Endothelial cell of umbilical vein (primary cell): ENCODE measurements at regions not wholly inside any gene's neighbourhood (a gene's known extent, or its start where the extent isn't known, plus 50 kb on each side); places are given as distances from the start of the nearest gene placed in this dataset.

Experiments used
- BruUV-seq: library from RNA; stranded (reverse); fragments of 400-500 nt; replicated peaks from 2 replicates; lab custom pipeline; 2021; lab: Mats Ljungman, UMichigan
- CTCF ChIA-PET: fragments of 300-600, 350-600 bp; sonication (Branson Sonifier 250); formaldehyde crosslinking; loops from one replicate; lab custom pipeline; 2021; ENCODE audit warnings: antibody characterized with exemption, inconsistent platforms; lab: Charles Lee
- POLR2A ChIA-PET: fragments of 300-600, 350-600 bp; sonication (Branson Sonifier 250); formaldehyde crosslinking; loops from one replicate; lab custom pipeline; 2021; ENCODE audit warnings: antibody characterized with exemption, inconsistent platforms; lab: Charles Lee
- DNase-seq: peaks from one replicate; pipeline ENCODE4 v3.0.0-alpha.2; 2011; ENCODE audit warnings: low read depth, low spot score
- FAIRE-seq: peaks from 2 replicates; lab custom pipeline; 2011; peaks lifted over from hg19 to GRCh38; lab: Jason Lieb, UNC
- H2AFZ ChIP-seq: 2 replicates; pipeline ENCODE4 v1.6.0; 2012; ENCODE audit warnings: low read depth, low read length, control low read depth, inconsistent platforms
- H3K27ac ChIP-seq: 2 replicates; pipeline ENCODE4 v1.5.1; 2011; ENCODE audit warnings: low read depth, mild to moderate bottlenecking, control low read depth, low read length, moderate library complexity; ENCODE audit not compliant: insufficient read depth
- H3K27me3 ChIP-seq, 2 experiments: 2 replicates each; pipeline versions ENCODE4 v1.6.0 to v1.6.1; 2011; ENCODE audit warnings: low read length in 2 of 2, mixed read lengths in 1 of 2; ENCODE audit not compliant: control insufficient read depth in 2 of 2, insufficient read depth in 2 of 2
- H3K36me3 ChIP-seq, 2 experiments: 2 replicates in 1 of 2; 3 replicates in 1 of 2; pipeline ENCODE4 v1.5.1; 2011; ENCODE audit warnings: low read length in 2 of 2, mild to moderate bottlenecking in 1 of 2, moderate library complexity in 1 of 2; ENCODE audit not compliant: control insufficient read depth in 2 of 2, insufficient read depth in 2 of 2; ENCODE audit errors: extremely low read depth in 1 of 2
- H3K4me1 ChIP-seq: 3 replicates; pipeline ENCODE4 v1.5.1; 2011; ENCODE audit warnings: mild to moderate bottlenecking, low read length; ENCODE audit not compliant: control insufficient read depth, insufficient read depth; ENCODE audit errors: extremely low read depth
- H3K4me2 ChIP-seq: 2 replicates; pipeline ENCODE4 v1.6.1; 2011; ENCODE audit warnings: low read length, control low read depth, mixed read lengths; ENCODE audit not compliant: insufficient read depth
- H3K4me3 ChIP-seq, 3 experiments: fragments of 200-600 bp in 1 of 3; sonication (generic), shearing (Covaris generic) in 1 of 3; replicated peaks in 1 of 3; 2 replicates each; pipeline ENCODE4 v1.5.1; 2011 to 2016; ENCODE audit warnings: control low read depth in 3 of 3, low read length in 3 of 3, mild to moderate bottlenecking in 2 of 3, inconsistent platforms in 1 of 3, low read depth in 1 of 3, moderate library complexity in 1 of 3; ENCODE audit not compliant: insufficient read depth in 1 of 3
- H3K79me2 ChIP-seq: 2 replicates; pipeline ENCODE4 v1.6.0; 2012; ENCODE audit warnings: low read length, inconsistent platforms; ENCODE audit not compliant: control insufficient read depth, insufficient read depth
- H3K9ac ChIP-seq: replicated peaks from 2 replicates; pipeline ENCODE3; 2011; ENCODE audit warnings: low read length, control low read depth; ENCODE audit not compliant: insufficient read depth; ENCODE audit errors: extremely low read depth
- H3K9me1 ChIP-seq: replicated peaks from 3 replicates; pipeline ENCODE4 v1.6.0; 2011; ENCODE audit warnings: mild to moderate bottlenecking, low read length; ENCODE audit not compliant: control insufficient read depth, insufficient read depth; ENCODE audit errors: extremely low read depth
- H3K9me3 ChIP-seq: replicated peaks from 2 replicates; pipeline ENCODE4 v1.5.1; 2012; ENCODE audit warnings: low read length, inconsistent platforms; ENCODE audit not compliant: control insufficient read depth, insufficient read depth
- H4K20me1 ChIP-seq: replicated peaks from 2 replicates; pipeline ENCODE3; 2011; ENCODE audit warnings: mild to moderate bottlenecking, low read length; ENCODE audit not compliant: control insufficient read depth, insufficient read depth; ENCODE audit errors: extremely low read depth
- EZH2 ChIP-seq: IDR thresholded peaks from 2 replicates; pipeline ENCODE4 v1.6.1; 2012; ENCODE audit warnings: borderline replicate concordance, low read depth, mild to moderate bottlenecking, moderate library complexity, low read length, inconsistent platforms; ENCODE audit not compliant: severe bottlenecking
- FOS ChIP-seq: IDR thresholded peaks from 2 replicates; pipeline ENCODE4 v1.6.1; 2011; ENCODE audit warnings: mild to moderate bottlenecking, low read length, moderate library complexity, borderline replicate concordance; ENCODE audit not compliant: insufficient read depth
- GATA2 ChIP-seq: IDR thresholded peaks from 2 replicates; pipeline ENCODE4 v1.7.0; 2011; ENCODE audit warnings: low read depth, mild to moderate bottlenecking, moderate library complexity, mixed read lengths, low read length; ENCODE audit not compliant: insufficient read length, insufficient read depth
- JUN ChIP-seq: IDR thresholded peaks from 2 replicates; pipeline ENCODE4 v1.6.1; 2011; ENCODE audit warnings: borderline replicate concordance, low read depth; ENCODE audit not compliant: insufficient read length, insufficient read depth
- MYC ChIP-seq: IDR thresholded peaks from one replicate; pipeline ENCODE4 v1.6.1; 2011; ENCODE audit warnings: mild to moderate bottlenecking, low read depth, low read length
- POLR2A ChIP-seq: IDR thresholded peaks from 2 replicates; pipeline ENCODE4 v1.6.1; 2012; ENCODE audit warnings: low read depth, mild to moderate bottlenecking, control low read depth, low read length
- POLR2AphosphoS5 ChIP-seq: IDR thresholded peaks from 2 replicates; pipeline ENCODE4 v1.6.1; 2012; ENCODE audit warnings: low read depth, mild to moderate bottlenecking, control low read depth, low read length, moderate library complexity; ENCODE audit not compliant: insufficient read depth
- dilution Hi-C: fragments of 300-500 bp; cut with MboI; formaldehyde crosslinking; loops from one replicate; pipeline ENCODE4 v1.15.0; 2019; ENCODE audit warnings: low sequenced_read_pairs; ENCODE audit not compliant: extremely low pct_ligation_motif_present
- intact Hi-C: fragments of 100-400 bp; cut with micrococcal nuclease; formaldehyde crosslinking; loops from one replicate; pipeline ENCODE4 v1.10.0; 2022
- TF ChIP-seq, protein P1 (sequence below), 2 donors: IDR thresholded peaks; 1 replicate in 1 of 2; 2 replicates in 1 of 2; pipeline ENCODE4 v1.5.1; 2011; ENCODE audit warnings: low read length in 2 of 2, mild to moderate bottlenecking in 2 of 2, moderate library complexity in 2 of 2, control low read depth in 1 of 2, inconsistent platforms in 1 of 2, low read depth in 1 of 2; ENCODE audit not compliant: insufficient read depth in 1 of 2; ENCODE audit errors: extremely low read depth in 1 of 2
- TF ChIP-seq, protein P2 (sequence below): IDR thresholded peaks from 2 replicates; pipeline ENCODE4 v1.6.1; 2011; ENCODE audit not compliant: insufficient read depth, insufficient read length

DNA sequence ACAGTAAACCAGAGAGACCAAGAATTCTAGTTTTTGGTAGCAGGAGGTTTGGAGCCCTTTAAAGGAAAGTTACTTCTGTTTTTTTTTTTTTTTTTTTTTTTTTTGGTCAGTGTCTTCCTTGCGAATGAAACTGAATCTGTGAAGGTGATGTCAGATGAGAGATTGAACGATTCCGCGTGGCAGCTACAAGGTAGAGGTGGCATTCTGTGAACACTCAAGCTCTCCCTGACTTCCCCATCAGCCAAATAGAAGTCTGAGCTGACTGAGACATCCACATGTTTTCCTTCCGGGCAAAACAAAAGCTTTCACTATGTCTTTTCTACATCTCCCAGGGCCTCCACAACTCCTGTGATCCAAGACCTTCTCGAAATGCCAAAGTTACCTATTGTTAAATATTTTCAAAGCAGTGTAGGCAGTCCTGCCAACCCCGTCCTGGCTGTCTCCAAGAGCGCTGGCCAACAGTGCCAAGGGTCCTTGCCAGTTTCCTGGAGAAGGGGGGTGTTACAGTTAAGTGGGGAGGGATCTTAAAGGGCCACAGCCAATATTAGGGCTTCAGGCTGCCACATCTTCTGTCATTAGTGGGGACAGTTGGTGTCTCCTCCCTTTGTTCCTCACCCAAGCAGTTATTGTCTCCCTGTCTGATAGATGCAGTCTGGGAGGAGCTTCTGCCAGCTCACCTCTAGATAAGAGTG lies 102.9 kb upstream of the SLC34A2 start:
- Histone ChIP-seq H3K27ac (no peak overlapping the region), H3K36me3 (no peaks in the 10 kb centered on the region), H3K9me1 (no peaks in the 10 kb centered on the region), H3K9me3 (no peaks in the 10 kb centered on the region), H4K20me1 (no peaks in the 10 kb centered on the region), H3K4me2 (no peak overlapping the region), H3K27me3 (no peaks in the 10 kb centered on the region), H2AFZ (peak overlapping the region; percentile 21), H3K4me3 (no peak overlapping the region), H3K4me1 (no peaks in the 10 kb centered on the region), H3K79me2 (no peaks in the 10 kb centered on the region), H3K9ac (no peak overlapping the region)
- DNase-seq (peak; percentile 20), FAIRE-seq (no peak)
- intact Hi-C loops: loop anchor here (5.0 kb wide), 1 partner anchor 110 kb away; no protein-coding TSS in a partner anchor
- POLR2A ChIA-PET: no interaction called here
- CTCF ChIA-PET: interaction anchor here (0.7 to 1.4 kb wide), 5 partner anchors 9 to 165 kb away, joined by 3 to 5 read pairs (median 4); no protein-coding TSS in a partner anchor
- TF ChIP-seq, protein P1, sequence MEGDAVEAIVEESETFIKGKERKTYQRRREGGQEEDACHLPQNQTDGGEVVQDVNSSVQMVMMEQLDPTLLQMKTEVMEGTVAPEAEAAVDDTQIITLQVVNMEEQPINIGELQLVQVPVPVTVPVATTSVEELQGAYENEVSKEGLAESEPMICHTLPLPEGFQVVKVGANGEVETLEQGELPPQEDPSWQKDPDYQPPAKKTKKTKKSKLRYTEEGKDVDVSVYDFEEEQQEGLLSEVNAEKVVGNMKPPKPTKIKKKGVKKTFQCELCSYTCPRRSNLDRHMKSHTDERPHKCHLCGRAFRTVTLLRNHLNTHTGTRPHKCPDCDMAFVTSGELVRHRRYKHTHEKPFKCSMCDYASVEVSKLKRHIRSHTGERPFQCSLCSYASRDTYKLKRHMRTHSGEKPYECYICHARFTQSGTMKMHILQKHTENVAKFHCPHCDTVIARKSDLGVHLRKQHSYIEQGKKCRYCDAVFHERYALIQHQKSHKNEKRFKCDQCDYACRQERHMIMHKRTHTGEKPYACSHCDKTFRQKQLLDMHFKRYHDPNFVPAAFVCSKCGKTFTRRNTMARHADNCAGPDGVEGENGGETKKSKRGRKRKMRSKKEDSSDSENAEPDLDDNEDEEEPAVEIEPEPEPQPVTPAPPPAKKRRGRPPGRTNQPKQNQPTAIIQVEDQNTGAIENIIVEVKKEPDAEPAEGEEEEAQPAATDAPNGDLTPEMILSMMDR (IDR thresholded peaks at IDR 0.05; ENCODE audit: extremely low read depth in 1 of 2, insufficient read depth in 1 of 2, low read depth in 1 of 2, low read length in 2 of 2): no peak
- TF ChIP-seq GATA2 (no peak), JUN (no peak), POLR2A (no peak)
- BruUV-seq: no TSS peak
- dilution Hi-C loops: no loop called here

DNA sequence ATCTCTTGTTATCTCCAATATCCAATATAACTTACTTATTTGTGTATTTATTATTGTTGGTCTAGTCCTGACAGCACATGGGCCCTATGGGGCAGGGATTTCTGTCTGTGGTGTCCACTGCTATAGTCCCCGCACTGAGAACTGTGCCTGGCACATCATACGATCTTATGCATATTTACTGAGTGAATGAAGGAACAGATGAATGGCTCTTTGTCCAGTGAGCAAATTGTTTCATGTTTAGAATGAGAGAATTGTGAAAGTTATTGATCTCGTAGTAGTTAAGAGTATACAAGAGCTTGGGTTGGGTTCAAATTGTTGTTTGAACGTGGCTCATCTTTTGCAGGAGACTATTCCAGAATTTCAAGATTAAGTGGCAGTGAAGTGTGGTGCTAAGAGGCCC lies 96.1 kb upstream of the SLC34A2 start:
- dilution Hi-C loops: no loop called here

More for the DNA sequence above, 96.1 kb upstream of the SLC34A2 start:
- FAIRE-seq (no peak), DNase-seq (no peak)
- Histone ChIP-seq H3K4me3 (no peak overlapping the region), H3K9me1 (no peaks in the 10 kb centered on the region), H3K9ac (no peak overlapping the region), H3K27ac (no peak overlapping the region), H3K79me2 (no peaks in the 10 kb centered on the region), H3K27me3 (peaks cover 0 to 2% of the 10 kb centered on the region in 2 experiments), H3K36me3 (no peaks in the 10 kb centered on the region), H3K4me2 (no peak overlapping the region), H4K20me1 (no peaks in the 10 kb centered on the region), H3K9me3 (no peaks in the 10 kb centered on the region), H2AFZ (no peak overlapping the region), H3K4me1 (no peaks in the 10 kb centered on the region)
- BruUV-seq: no TSS peak
- ChIA-PET POLR2A (no interaction called here), CTCF (interaction anchor here (1.5 kb wide), 1 partner anchor 28 kb away, joined by 5 read pairs; no protein-coding TSS in a partner anchor)
- intact Hi-C loops: no loop called here
- TF ChIP-seq GATA2: no peak
- TF ChIP-seq FOS: no peak
- no peak for TF ChIP-seq POLR2A
- TF ChIP-seq MYC: no peak
- no peak for TF ChIP-seq EZH2
- TF ChIP-seq, protein P1 (IDR thresholded peaks at IDR 0.05; ENCODE audit: extremely low read depth in 1 of 2, insufficient read depth in 1 of 2, low read depth in 1 of 2, low read length in 2 of 2): no peak
- no peak for TF ChIP-seq POLR2AphosphoS5
- TF ChIP-seq, protein P2, sequence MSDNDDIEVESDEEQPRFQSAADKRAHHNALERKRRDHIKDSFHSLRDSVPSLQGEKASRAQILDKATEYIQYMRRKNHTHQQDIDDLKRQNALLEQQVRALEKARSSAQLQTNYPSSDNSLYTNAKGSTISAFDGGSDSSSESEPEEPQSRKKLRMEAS: no peak
- TF ChIP-seq JUN: no peak
